ENCODE measurements at regions not wholly inside any gene's neighbourhood (a gene's known extent, or its start where the extent isn't known, plus 50 kb on each side); places are given as distances from the start of the nearest gene placed in this dataset.

- Mint-ChIP-seq H3K27me3 (peaks cover 87% of the 10 kb centered on the region), H3K27ac (no peak overlapping the region), H3K36me3 (ENCODE audit: insufficient read depth) (no peaks in the 10 kb centered on the region), H3K4me1 (ENCODE audit: low read depth) (no peaks in the 10 kb centered on the region), H3K9me3 (ENCODE audit: low read depth) (no peaks in the 10 kb centered on the region), H3K4me3 (ENCODE audit: low read depth) (no peak overlapping the region)
- DNase-seq (ENCODE audit: low spot score, unreplicated experiment) = no peak
- no peak for TF ChIP-seq CTCF (IDR thresholded peaks at IDR 0.05; ENCODE audit: unreplicated experiment)
Observed at GRCh38 chr15:89421219-89421618, 75.2 kb downstream of the RHCG start.

DNA sequence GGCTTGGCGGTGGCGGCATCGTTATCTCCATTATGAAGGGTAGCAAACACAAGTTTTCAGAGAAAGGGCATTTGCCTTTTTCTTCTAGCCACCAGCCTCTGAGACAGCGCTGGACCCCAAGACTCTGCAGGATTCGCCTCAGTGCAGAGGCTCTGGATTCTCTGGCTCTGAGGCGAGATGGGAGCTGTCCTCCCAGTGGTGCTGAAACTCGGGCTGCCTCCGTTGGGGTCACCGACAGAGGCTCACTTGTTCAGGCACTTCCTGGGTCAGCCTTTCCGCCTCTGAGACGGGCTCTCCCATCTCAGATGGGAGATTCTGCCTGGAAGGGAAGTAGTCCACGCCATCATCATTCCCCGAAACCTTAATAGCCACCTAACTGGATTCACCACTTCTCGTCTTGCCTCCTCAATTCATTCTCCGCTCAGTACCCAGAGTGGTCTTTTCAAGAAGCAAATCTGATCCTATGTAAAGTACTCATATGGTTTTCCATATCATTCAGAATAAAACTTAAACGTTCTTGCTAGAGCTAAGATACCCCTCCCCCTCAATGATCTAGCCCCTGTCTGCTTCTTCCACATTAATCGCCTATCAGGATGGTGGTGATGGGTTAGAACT, 76.9 kb downstream of the RHCG start:
- Mint-ChIP-seq H3K9me3 (ENCODE audit: low read depth) (no peaks in the 10 kb centered on the region), H3K36me3 (ENCODE audit: insufficient read depth) (no peaks in the 10 kb centered on the region), H3K27ac (no peak overlapping the region), H3K4me1 (ENCODE audit: low read depth) (no peaks in the 10 kb centered on the region), H3K27me3 (peaks cover 93% of the 10 kb centered on the region), H3K4me3 (ENCODE audit: low read depth) (no peak overlapping the region)
- DNase-seq (ENCODE audit: low spot score, unreplicated experiment) = peak; percentile 77
- TF ChIP-seq CTCF (IDR thresholded peaks at IDR 0.05; ENCODE audit: unreplicated experiment) = no peak

- H3K4me1 Mint-ChIP-seq (ENCODE audit: low read depth) = no peaks in the 10 kb centered on the region
- peaks cover 96% of the 10 kb centered on the region for H3K27me3 Mint-ChIP-seq
- H3K27ac Mint-ChIP-seq = no peak overlapping the region
- H3K4me3 Mint-ChIP-seq (ENCODE audit: low read depth) = no peak overlapping the region
- no peaks in the 10 kb centered on the region for H3K36me3 Mint-ChIP-seq (ENCODE audit: insufficient read depth)
- DNase-seq (ENCODE audit: low spot score, unreplicated experiment) = no peak
- no peaks in the 10 kb centered on the region for H3K9me3 Mint-ChIP-seq (ENCODE audit: low read depth)
- TF ChIP-seq CTCF (IDR thresholded peaks at IDR 0.05; ENCODE audit: unreplicated experiment) = no peak
Observed at GRCh38 chr15:89417206-89417725, 79.1 kb downstream of the RHCG start.

DNA sequence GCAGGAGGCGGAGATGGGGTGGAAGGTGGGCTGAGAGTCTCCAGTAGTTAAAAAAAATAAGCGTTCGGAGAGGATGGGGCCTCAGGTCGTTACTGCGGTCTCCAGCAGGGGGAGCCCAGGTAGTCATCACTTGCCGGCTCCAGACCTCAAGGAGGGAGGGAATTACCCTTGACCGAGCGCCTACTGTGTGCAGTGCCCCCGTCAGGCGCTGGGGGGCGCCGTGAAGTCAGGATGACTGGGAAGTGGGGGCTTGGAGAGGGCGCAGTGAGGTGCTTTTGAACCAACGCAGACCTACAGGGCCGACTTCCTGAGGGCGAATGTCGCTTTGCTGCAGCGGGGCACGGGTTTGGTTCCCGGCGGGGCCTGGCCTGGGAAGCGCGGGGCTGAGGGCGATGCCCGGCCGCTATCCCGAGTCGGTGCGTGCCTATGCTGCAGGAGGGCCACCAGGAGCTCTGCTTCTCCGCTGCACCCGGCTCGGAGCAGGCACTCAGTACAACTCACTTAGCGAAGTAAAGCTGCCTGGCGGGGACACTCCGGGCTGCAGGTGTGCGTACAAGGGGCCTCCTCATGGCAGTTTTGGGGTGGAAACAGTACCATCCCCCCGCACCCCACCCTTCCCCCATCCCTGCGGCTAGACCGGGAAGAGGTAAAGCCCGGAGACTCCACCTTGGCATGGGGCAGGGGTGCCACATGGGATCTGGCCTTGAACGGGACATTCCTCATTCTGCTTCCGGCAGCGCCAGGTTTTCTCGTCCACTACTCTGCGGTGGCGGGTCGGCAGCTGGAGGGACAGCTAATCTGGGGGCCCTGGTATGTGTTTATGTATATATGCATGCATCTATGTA, 79.8 kb downstream of the RHCG start:
- Mint-ChIP-seq H3K36me3 (ENCODE audit: insufficient read depth) (no peaks in the 10 kb centered on the region), H3K27ac (no peak overlapping the region), H3K4me1 (ENCODE audit: low read depth) (no peaks in the 10 kb centered on the region), H3K9me3 (ENCODE audit: low read depth) (no peaks in the 10 kb centered on the region), H3K4me3 (ENCODE audit: low read depth) (no peak overlapping the region), H3K27me3 (peaks cover 96% of the 10 kb centered on the region)
- peak; percentile 92 for TF ChIP-seq CTCF (IDR thresholded peaks at IDR 0.05; ENCODE audit: unreplicated experiment)
- peak; percentile 75 for DNase-seq (ENCODE audit: low spot score, unreplicated experiment)

GRCh38 chr15:89414571-89414970, 79.9 kb upstream of the POLG start:
- Mint-ChIP-seq H3K4me1 (ENCODE audit: low read depth) (no peaks in the 10 kb centered on the region), H3K9me3 (ENCODE audit: low read depth) (no peaks in the 10 kb centered on the region), H3K27me3 (peaks cover 96% of the 10 kb centered on the region), H3K27ac (no peak overlapping the region), H3K36me3 (ENCODE audit: insufficient read depth) (no peaks in the 10 kb centered on the region), H3K4me3 (ENCODE audit: low read depth) (no peak overlapping the region)
- no peak for DNase-seq (ENCODE audit: low spot score, unreplicated experiment)
- no peak for TF ChIP-seq CTCF (IDR thresholded peaks at IDR 0.05; ENCODE audit: unreplicated experiment)

Measured in progenitor cell of endocrine pancreas (in vitro differentiated cells).